Pancreas (tissue), 10 donors: ENCODE measurements at regions not wholly inside any gene's neighbourhood (a gene's known extent, or its start where the extent isn't known, plus 50 kb on each side); places are given as distances from the start of the nearest gene placed in this dataset.

Experiments used
- ATAC-seq, 4 donors: fragments of 200-7000 bp; cut with Tn5 transposase; one replicate each; pipeline versions ENCODE4 v1.8.0 to v1.9.1; 2020; ENCODE audit warnings: mild to moderate bottlenecking in 4 of 4, moderate library complexity in 4 of 4
- DNase-seq, 6 donors: peaks; one replicate each; pipeline ENCODE4 v3.0.0-alpha.2; 2020
- FAIRE-seq: peaks from 2 replicates; lab custom pipeline; 2012; peaks lifted over from hg19 to GRCh38; lab: Jason Lieb, UNC
- H3K27ac ChIP-seq, 4 donors: fragments of 200-600 bp; sonication (generic); 1 replicate in 3 of 4; 2 replicates in 1 of 4; pipeline versions ENCODE4 v1.5.0 to v1.8.0; 2020
- H3K27me3 ChIP-seq, 4 donors: fragments of 200-600 bp; one replicate each; pipeline ENCODE4 v1.8.0; 2021
- H3K36me3 ChIP-seq, 3 donors: fragments of 200-600 bp; sonication (generic) in 1 of 3; one replicate each; pipeline versions ENCODE4 v1.5.0 to v1.8.0; 2020 to 2021
- H3K4me1 ChIP-seq, 3 donors: fragments of 200-600 bp; one replicate each; pipeline ENCODE4 v1.8.0; 2021
- H3K4me3 ChIP-seq, 4 donors: fragments of 200-600 bp; sonication (generic) in 2 of 4; one replicate each; pipeline versions ENCODE4 v1.5.0 to v1.8.0; 2020 to 2021
- H3K9me3 ChIP-seq, 4 donors: fragments of 200-600 bp; one replicate each; pipeline ENCODE4 v1.8.0; 2021
- CTCF ChIP-seq, 4 donors: fragments of 200-600 bp; sonication (generic) in 3 of 4; IDR thresholded peaks; one replicate each; pipeline versions ENCODE4 v1.5.0 to v1.8.0; 2021; ENCODE audit warnings: antibody characterized with exemption in 4 of 4
- WGBS, 2 donors: extraction: QIAGEN DNeasy Blood & Tissue Kit; methylation state at CpG; one replicate each; pipeline ENCODE4 v1.1.7; 2013; 5-methylcytosine and 5-hydroxymethylcytosine counted together
- intact Hi-C, 3 donors: fragments of 100-400 bp; cut with DNase I; formaldehyde crosslinking; loops; one replicate each; pipeline versions ENCODE4 v1.11.1 to v1.14.2; 2022
- donor health status: healthy with polysubstance abuse.
- donor health status: DM: no; HTN: no; CAD: no; lungs with moderate emphysema.
- donor health status: DM: no; HTN: no; CAD: no.
- donor health status: control.
- donor health status: control.
- donor health status: Bipolar disorder and iron deficiency.
- donor health status: DM: yes; HTN: yes; CAD: no.
- donor health status: DM: no; HTN: no; CAD: no.
- donor health status: DM: no; HTN: no; CAD: no.
- donor health status: DM: yes; HTN: yes; CAD: no.

- H3K9me3 ChIP-seq: no peaks in the 10 kb centered on the region
- 75% methylated on average over 3 of the region's 3 CpGs for WGBS, 2 donors
- intact Hi-C loops: no loop called here
- H3K4me3 ChIP-seq: no peak overlapping the region
- TF ChIP-seq CTCF (IDR thresholded peaks at IDR 0.05): no peak
- no peak for DNase-seq
- H3K36me3 ChIP-seq: no peaks in the 10 kb centered on the region
- H3K27ac ChIP-seq: no peak overlapping the region
- no peak for ATAC-seq
- H3K4me1 ChIP-seq: no peaks in the 10 kb centered on the region
- no peak for FAIRE-seq
- no peaks in the 10 kb centered on the region for H3K27me3 ChIP-seq
These were observed 678.2 kb upstream of the FSHR start for GRCh38 chr2:49832555-49832954.

DNA sequence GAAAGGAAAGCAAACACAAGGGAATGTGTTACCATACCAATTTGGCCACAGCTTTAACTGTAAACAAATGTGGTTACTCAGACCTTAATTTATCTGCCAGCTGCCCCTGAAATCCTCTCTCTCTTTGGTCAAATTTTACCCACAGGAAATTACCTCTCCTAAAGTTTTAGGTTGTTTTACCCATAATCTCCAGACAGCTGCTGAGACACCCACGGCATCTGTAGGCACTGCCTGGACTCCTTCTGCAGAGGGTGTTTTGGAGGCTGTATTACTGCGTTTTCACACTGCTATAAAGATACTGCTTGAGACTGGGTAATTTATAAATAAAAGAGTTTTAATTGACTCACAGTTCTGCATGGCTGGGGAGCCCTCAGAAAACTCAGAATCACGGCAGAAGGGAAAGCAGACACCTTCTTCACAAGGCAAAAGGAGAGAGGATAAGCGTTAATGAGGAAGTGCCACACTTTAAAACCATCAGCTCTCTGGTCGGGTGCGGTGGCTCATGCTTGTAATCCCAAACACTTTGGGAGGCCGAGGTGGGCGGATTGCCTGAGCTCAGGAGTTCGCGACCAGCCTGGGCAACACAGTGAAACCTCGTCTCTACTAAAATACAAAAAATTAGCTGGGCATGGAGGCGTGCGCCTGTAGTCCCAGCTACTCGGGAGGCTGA, 677.5 kb upstream of the FSHR start:
- no peak overlapping the region for H3K27ac ChIP-seq
- no peak for FAIRE-seq

DNA sequence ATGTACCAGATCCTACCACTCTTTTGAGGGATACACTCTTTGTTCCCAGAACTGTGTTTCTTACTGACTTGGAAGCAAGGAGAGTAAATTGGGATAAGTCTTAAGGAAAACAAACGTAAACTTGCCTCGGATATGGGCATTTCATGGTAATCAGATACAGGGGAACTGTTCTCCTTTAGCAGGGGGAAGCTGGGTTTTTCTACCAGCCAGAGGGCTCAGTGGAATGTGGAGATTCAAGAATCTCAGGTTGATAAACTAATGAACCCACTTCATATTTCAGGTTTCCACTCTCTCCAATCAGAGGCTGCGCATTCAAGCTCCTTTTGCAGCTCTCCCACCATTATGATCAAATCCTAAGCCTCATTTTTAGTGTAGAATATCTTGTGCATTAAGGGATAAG, 676.5 kb upstream of the FSHR start:
- Histone ChIP-seq H3K27me3 (no peaks in the 10 kb centered on the region), H3K4me3 (no peak overlapping the region), H3K36me3 (no peaks in the 10 kb centered on the region), H3K4me1 (no peaks in the 10 kb centered on the region), H3K9me3 (no peaks in the 10 kb centered on the region), H3K27ac (no peak overlapping the region)
- intact Hi-C loops: no loop called here
- WGBS, 2 donors: 58 to 63% methylated on average over 3 of the region's 3 CpGs
- FAIRE-seq: no peak
- DNase-seq: no peak
- ATAC-seq: no peak
- no peak for TF ChIP-seq CTCF (IDR thresholded peaks at IDR 0.05)

More for the DNA sequence above, 677.5 kb upstream of the FSHR start:
- Histone ChIP-seq H3K36me3 (no peaks in the 10 kb centered on the region), H3K4me3 (no peak overlapping the region), H3K27me3 (no peaks in the 10 kb centered on the region), H3K4me1 (no peaks in the 10 kb centered on the region), H3K9me3 (no peaks in the 10 kb centered on the region)
- intact Hi-C loops: no loop called here
- no peak for DNase-seq
- no peak for TF ChIP-seq CTCF (IDR thresholded peaks at IDR 0.05)
- whole genome bisulfite sequencing, 2 donors: 77 to 87% methylated on average over 14 of the region's 14 CpGs
- no peak for ATAC-seq

GRCh38 chr2:49827366-49827765, 673.1 kb upstream of the FSHR start:
- DNase-seq (no peak), ATAC-seq (no peak), FAIRE-seq (no peak)
- H3K27ac ChIP-seq: no peak overlapping the region
- H3K27me3 ChIP-seq: no peaks in the 10 kb centered on the region
- no peaks in the 10 kb centered on the region for H3K4me1 ChIP-seq
- TF ChIP-seq CTCF (IDR thresholded peaks at IDR 0.05): no peak
- H3K9me3 ChIP-seq: no peaks in the 10 kb centered on the region
- 77 to 80% methylated on average over 5 of the region's 5 CpGs for WGBS, 2 donors
- no peak overlapping the region for H3K4me3 ChIP-seq
- intact Hi-C loops: no loop called here
- no peaks in the 10 kb centered on the region for H3K36me3 ChIP-seq

DNA sequence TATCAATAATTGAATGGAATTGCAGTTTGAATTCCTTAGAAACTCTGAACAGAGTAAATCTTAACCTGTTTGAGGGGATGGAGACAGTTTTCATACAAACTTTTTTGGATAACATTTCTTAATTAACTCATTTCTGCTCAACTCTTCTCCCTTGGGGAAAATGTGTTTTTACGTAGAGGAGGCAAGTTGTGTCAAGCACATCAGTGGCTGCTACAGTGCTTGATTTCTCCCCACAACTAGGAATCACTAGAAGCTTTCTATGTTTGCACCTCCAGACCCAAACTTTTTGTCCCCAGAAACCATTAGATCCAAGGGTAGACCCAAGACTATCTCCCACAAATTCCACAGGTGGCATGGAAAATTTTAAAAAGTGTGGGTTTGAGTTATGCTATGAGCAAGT, 658.9 kb upstream of the FSHR start:
- Histone ChIP-seq H3K4me1 (no peaks in the 10 kb centered on the region), H3K27ac (no peak overlapping the region), H3K36me3 (no peaks in the 10 kb centered on the region), H3K9me3 (no peaks in the 10 kb centered on the region), H3K4me3 (no peak overlapping the region), H3K27me3 (no peaks in the 10 kb centered on the region)
- DNase-seq (no peak), ATAC-seq (no peak), FAIRE-seq (no peak)
- 84 to 96% methylated on average over 1 of the region's 1 CpG for WGBS, 2 donors
- intact Hi-C loops: no loop called here
- no peak for TF ChIP-seq CTCF (IDR thresholded peaks at IDR 0.05)
